ENCODE measurements at regions not wholly inside any gene's neighbourhood (a gene's known extent, or its start where the extent isn't known, plus 50 kb on each side); places are given as distances from the start of the nearest gene placed in this dataset.
A peak's percentile ranks its signal among the peaks of the same experiment; 100 is the strongest.

DNA sequence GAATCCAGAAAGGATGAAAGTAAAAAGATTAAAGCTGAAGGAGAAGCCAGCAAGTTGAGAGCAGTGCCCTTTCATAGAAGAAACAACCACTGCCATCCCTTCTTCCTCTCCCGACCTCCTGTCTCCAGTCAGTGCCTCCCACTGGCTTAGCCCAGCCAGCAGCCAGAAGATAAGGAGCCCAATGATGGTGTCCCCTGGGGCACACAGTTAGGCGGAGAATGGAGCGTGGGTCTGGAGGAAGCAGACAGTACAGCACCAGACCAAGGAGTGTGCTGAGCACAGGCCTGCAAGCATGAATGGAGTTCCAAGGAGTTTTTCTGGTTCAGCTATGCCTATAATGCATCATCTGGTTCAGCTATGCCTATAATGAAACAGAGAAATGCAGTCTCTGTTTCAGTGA lies 54.3 kb upstream of the TNRC6B start:
- DNase-seq = no peak
- H3K9me3 Mint-ChIP-seq = no peaks in the 10 kb centered on the region
- Histone ChIP-seq H3K4me3 (ENCODE audit: low read length) (no peak overlapping the region), H3K9me3 (ENCODE audit: low read length) (no peaks in the 10 kb centered on the region), H3K27me3 (ENCODE audit: insufficient read depth, low read length, poor library complexity, severe bottlenecking) (no peaks in the 10 kb centered on the region), H3K27ac (ENCODE audit: low read depth, low read length) (no peak overlapping the region), H3K4me1 (ENCODE audit: insufficient read depth, low read length) (peaks cover 4% of the 10 kb centered on the region), H3K36me3 (ENCODE audit: insufficient read depth, low read length) (peaks cover 4% of the 10 kb centered on the region)
- no peaks in the 10 kb centered on the region for H3K27me3 Mint-ChIP-seq
- peak overlapping the region in 5 of 8 donors; percentile 1 to 88 (median 24) for H3K27ac Mint-ChIP-seq
- H3K4me1 Mint-ChIP-seq = peaks cover 31 to 58% (median 35%) of the 10 kb centered on the region in 3 donors
- POLR2A ChIA-PET = no interaction called here
- peaks cover 7 to 79% (median 16%) of the 10 kb centered on the region in 3 donors for H3K36me3 Mint-ChIP-seq
- CTCF ChIA-PET = interaction anchor here (0.7 to 1.4 kb wide), 3 partner anchors 18 to 590 kb away, joined by 3 read pairs; no protein-coding TSS in a partner anchor
- no peak overlapping the region for H3K4me3 Mint-ChIP-seq

Data from CD8-positive, alpha-beta memory T cell (primary cell).